Trophoblast cell (in vitro differentiated cells and primary cell): ENCODE measurements at regions not wholly inside any gene's neighbourhood (a gene's known extent, or its start where the extent isn't known, plus 50 kb on each side); places are given as distances from the start of the nearest gene placed in this dataset.
A peak's percentile ranks its signal among the peaks of the same experiment; 100 is the strongest.
"Not testable (repeated sequence)": the region's sequence is repeated elsewhere in the genome, so short reads cannot be mapped to it uniquely, and the experiment has no call there.

ENCODE experiments used
- DNase-seq, 2 donors: peaks; one replicate each; pipeline ENCODE4 v3.0.0-alpha.2; 2016
- H2AFZ ChIP-seq: 2 replicates; pipeline ENCODE4 v1.6.1; 2013; ENCODE audit warnings: low read length, moderate library complexity, mild to moderate bottlenecking; ENCODE audit not compliant: insufficient read depth, poor library complexity
- H2AK5ac ChIP-seq: 2 replicates; pipeline ENCODE4 v1.6.1; 2013; ENCODE audit warnings: mild to moderate bottlenecking, low read length
- H2BK120ac ChIP-seq: 2 replicates; pipeline ENCODE4 v1.6.1; 2013; ENCODE audit warnings: low read length, mild to moderate bottlenecking, moderate library complexity; ENCODE audit not compliant: insufficient read depth, poor library complexity
- H2BK12ac ChIP-seq: 2 replicates; pipeline ENCODE4 v1.6.1; 2013; ENCODE audit warnings: mild to moderate bottlenecking, low read length, moderate library complexity
- H2BK5ac ChIP-seq: 2 replicates; pipeline ENCODE4 v1.6.1; 2013; ENCODE audit warnings: low read length, low read depth, moderate library complexity, mild to moderate bottlenecking; ENCODE audit not compliant: poor library complexity
- H3K14ac ChIP-seq: 2 replicates; pipeline ENCODE4 v1.6.1; 2013; ENCODE audit warnings: mild to moderate bottlenecking, low read length
- H3K18ac ChIP-seq: 2 replicates; pipeline ENCODE4 v1.6.1; 2013; ENCODE audit warnings: mild to moderate bottlenecking, low read length
- H3K23ac ChIP-seq: 2 replicates; pipeline ENCODE4 v1.6.1; 2013; ENCODE audit warnings: low read length
- H3K27ac ChIP-seq: 2 replicates; pipeline ENCODE4 v1.5.1; 2013; ENCODE audit warnings: low read depth, mild to moderate bottlenecking, inconsistent platforms, low read length, moderate library complexity
- H3K27me3 ChIP-seq: 2 replicates; pipeline ENCODE4 v1.6.1; 2013; ENCODE audit warnings: inconsistent platforms, mild to moderate bottlenecking, low read length, moderate library complexity; ENCODE audit not compliant: insufficient read depth
- H3K36me3 ChIP-seq, 2 experiments: 1 replicate in 1 of 2; 2 replicates in 1 of 2; pipeline ENCODE4 v1.6.1; 2013; ENCODE audit warnings: low read length in 2 of 2, mild to moderate bottlenecking in 2 of 2, moderate library complexity in 1 of 2; ENCODE audit not compliant: insufficient read depth in 2 of 2, control insufficient read depth in 1 of 2
- H3K4ac ChIP-seq: 2 replicates; pipeline ENCODE4 v1.6.1; 2013; ENCODE audit warnings: low read depth, mild to moderate bottlenecking, low read length, moderate library complexity
- H3K4me1 ChIP-seq, 2 experiments: 1 replicate in 1 of 2; 2 replicates in 1 of 2; pipeline ENCODE4 v1.6.1; 2013; ENCODE audit warnings: low read length in 2 of 2, mild to moderate bottlenecking in 2 of 2, moderate library complexity in 1 of 2; ENCODE audit not compliant: insufficient read depth in 2 of 2, control insufficient read depth in 1 of 2
- H3K4me2 ChIP-seq: 2 replicates; pipeline ENCODE4 v1.6.1; 2013; ENCODE audit warnings: inconsistent platforms, mild to moderate bottlenecking, low read length, moderate library complexity
- H3K4me3 ChIP-seq: 2 replicates; pipeline ENCODE4 v1.5.1; 2013; ENCODE audit warnings: mild to moderate bottlenecking, low read depth, low read length, inconsistent platforms
- H3K79me1 ChIP-seq: one replicate; pipeline ENCODE4 v1.6.1; 2013; ENCODE audit warnings: low read length
- H3K79me2 ChIP-seq: 2 replicates; pipeline ENCODE4 v1.6.1; 2013; ENCODE audit warnings: low read length, mild to moderate bottlenecking; ENCODE audit not compliant: control insufficient read depth, insufficient read depth, poor library complexity
- H3K9ac ChIP-seq: 2 replicates; pipeline ENCODE4 v1.6.1; 2013; ENCODE audit warnings: mild to moderate bottlenecking, low read length
- H3K9me3 ChIP-seq: 2 replicates; pipeline ENCODE4 v1.6.1; 2013; ENCODE audit warnings: low read depth, mild to moderate bottlenecking, control low read depth, inconsistent platforms, low read length; ENCODE audit not compliant: insufficient read depth
- H4K12ac ChIP-seq: 2 replicates; pipeline ENCODE4 v1.6.1; 2013; ENCODE audit warnings: low read depth, mild to moderate bottlenecking, low read length, moderate library complexity
- H4K8ac ChIP-seq: 2 replicates; pipeline ENCODE4 v1.6.1; 2013; ENCODE audit warnings: low read depth, mild to moderate bottlenecking, low read length, moderate library complexity
- H4K91ac ChIP-seq: one replicate; pipeline ENCODE4 v1.6.1; 2013; ENCODE audit warnings: low read depth, mild to moderate bottlenecking, low read length, moderate library complexity
- WGBS: extraction: QIAGEN DNeasy Blood & Tissue Kit; methylation state at CpG from one replicate; pipeline ENCODE4 v1.1.7; 2013; ENCODE audit warnings: missing lambda C conversion rate; ENCODE audit not compliant: insufficient read length, insufficient coverage; ENCODE audit errors: extremely low coverage; 5-methylcytosine and 5-hydroxymethylcytosine counted together

GRCh38 chr14:21894898-21895194 is 221.2 kb upstream of the OR4E1 start:
- H3K27ac ChIP-seq, H2BK120ac ChIP-seq, DNase-seq, H2AFZ ChIP-seq, H3K36me3 ChIP-seq, H3K9ac ChIP-seq, H3K79me1 ChIP-seq, H2AK5ac ChIP-seq, H3K4me2 ChIP-seq, H3K18ac ChIP-seq, H3K4me3 ChIP-seq, H4K8ac ChIP-seq, H4K12ac ChIP-seq, H4K91ac ChIP-seq, H3K79me2 ChIP-seq, H2BK5ac ChIP-seq, H3K4ac ChIP-seq, H3K23ac ChIP-seq, H3K4me1 ChIP-seq, H3K27me3 ChIP-seq, H2BK12ac ChIP-seq, H3K14ac ChIP-seq, H3K9me3 ChIP-seq: not testable (repeated sequence)
- no CpG with 5 or more reads among the region's 6 CpGs for WGBS

GRCh38 chr14:21894003-21894897 is 220.6 kb upstream of the OR4E1 start:
- H3K79me2 ChIP-seq = no peaks in the 10 kb centered on the region
- no peak overlapping the region for H3K18ac ChIP-seq
- no peak overlapping the region for H3K27ac ChIP-seq
- H4K8ac ChIP-seq = no peak overlapping the region
- no peak overlapping the region for H3K4me3 ChIP-seq
- H4K12ac ChIP-seq = no peak overlapping the region
- no peak overlapping the region for H3K9ac ChIP-seq
- no peak overlapping the region for H2BK120ac ChIP-seq
- H3K9me3 ChIP-seq = no peaks in the 10 kb centered on the region
- H3K36me3 ChIP-seq = no peaks in the 10 kb centered on the region
- H2AFZ ChIP-seq = no peak overlapping the region
- no peaks in the 10 kb centered on the region for H3K4me1 ChIP-seq
- H3K23ac ChIP-seq = no peak overlapping the region
- H3K27me3 ChIP-seq = no peaks in the 10 kb centered on the region
- peak in 1 of 2 donors; percentile 5 for DNase-seq
- H2BK5ac ChIP-seq = no peak overlapping the region
- no peak overlapping the region for H2AK5ac ChIP-seq
- H2BK12ac ChIP-seq = no peak overlapping the region
- no peak overlapping the region for H3K4me2 ChIP-seq
- no CpG with 5 or more reads among the region's 13 CpGs for WGBS
- no peak overlapping the region for H4K91ac ChIP-seq
- no peak overlapping the region for H3K14ac ChIP-seq
- no peaks in the 10 kb centered on the region for H3K79me1 ChIP-seq
- no peak overlapping the region for H3K4ac ChIP-seq

- Histone ChIP-seq H3K4me2 (no peak overlapping the region), H3K18ac (no peak overlapping the region), H2BK5ac (no peak overlapping the region), H3K79me1 (no peaks in the 10 kb centered on the region), H3K36me3 (no peaks in the 10 kb centered on the region), H2AK5ac (no peak overlapping the region), H2BK12ac (no peak overlapping the region), H3K4ac (no peak overlapping the region), H2AFZ (no peak overlapping the region), H3K79me2 (no peaks in the 10 kb centered on the region), H4K12ac (no peak overlapping the region), H3K23ac (no peak overlapping the region), H3K9ac (no peak overlapping the region), H3K27me3 (no peaks in the 10 kb centered on the region), H3K27ac (no peak overlapping the region), H4K91ac (no peak overlapping the region), H3K4me3 (no peak overlapping the region), H3K14ac (no peak overlapping the region), H2BK120ac (no peak overlapping the region), H3K4me1 (no peaks in the 10 kb centered on the region), H4K8ac (no peak overlapping the region), H3K9me3 (no peaks in the 10 kb centered on the region)
- no CpG with 5 or more reads among the region's 1 CpG for WGBS
- no peak for DNase-seq
These were observed 218.3 kb upstream of the OR4E1 start for GRCh38 chr14:21891921-21892320.

- Histone ChIP-seq H3K4me2 (no peak overlapping the region), H3K4me3 (no peak overlapping the region), H3K14ac (no peak overlapping the region), H3K9me3 (no peaks in the 10 kb centered on the region), H4K12ac (no peak overlapping the region), H3K9ac (no peak overlapping the region), H3K79me1 (no peaks in the 10 kb centered on the region), H3K23ac (no peak overlapping the region), H2BK12ac (no peak overlapping the region), H3K36me3 (no peaks in the 10 kb centered on the region), H3K27me3 (no peaks in the 10 kb centered on the region), H2BK120ac (no peak overlapping the region), H3K27ac (no peak overlapping the region), H3K4ac (no peak overlapping the region), H2BK5ac (no peak overlapping the region), H4K91ac (no peak overlapping the region), H2AFZ (no peak overlapping the region), H3K18ac (no peak overlapping the region), H3K4me1 (peaks cover 0 to 2% of the 10 kb centered on the region in 2 experiments), H3K79me2 (no peaks in the 10 kb centered on the region), H4K8ac (no peak overlapping the region), H2AK5ac (no peak overlapping the region)
- DNase-seq = no peak
These were observed 211.4 kb upstream of the OR4E1 start for GRCh38 chr14:21884995-21885394.
